ENCODE measurements at regions not wholly inside any gene's neighbourhood (a gene's known extent, or its start where the extent isn't known, plus 50 kb on each side); places are given as distances from the start of the nearest gene placed in this dataset.

DNA sequence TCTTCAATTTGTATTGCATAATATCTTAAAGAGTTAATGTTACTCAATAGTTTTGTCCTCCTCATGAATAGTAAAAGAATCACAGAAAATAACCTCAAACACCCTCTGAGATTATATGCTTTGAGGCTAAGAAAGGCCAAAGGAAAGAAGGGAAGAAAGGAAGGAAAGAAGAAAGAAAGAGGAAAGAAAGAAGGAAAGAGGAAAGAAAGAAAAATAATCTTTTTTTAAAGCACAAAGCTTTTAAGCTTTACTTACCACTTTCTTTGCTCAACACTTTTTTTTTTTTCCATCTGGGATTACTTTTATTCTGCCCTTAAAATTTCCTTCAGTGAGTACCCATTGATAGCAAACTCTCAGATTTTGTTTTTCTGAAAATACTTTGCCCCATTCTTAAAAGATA is 369.1 kb downstream of the FGF9 start (continued):
- no peak for TF ChIP-seq HEY1 (CRISPR knock-in tag; IDR thresholded peaks at IDR 0.05; ENCODE audit: borderline replicate concordance)

DNA sequence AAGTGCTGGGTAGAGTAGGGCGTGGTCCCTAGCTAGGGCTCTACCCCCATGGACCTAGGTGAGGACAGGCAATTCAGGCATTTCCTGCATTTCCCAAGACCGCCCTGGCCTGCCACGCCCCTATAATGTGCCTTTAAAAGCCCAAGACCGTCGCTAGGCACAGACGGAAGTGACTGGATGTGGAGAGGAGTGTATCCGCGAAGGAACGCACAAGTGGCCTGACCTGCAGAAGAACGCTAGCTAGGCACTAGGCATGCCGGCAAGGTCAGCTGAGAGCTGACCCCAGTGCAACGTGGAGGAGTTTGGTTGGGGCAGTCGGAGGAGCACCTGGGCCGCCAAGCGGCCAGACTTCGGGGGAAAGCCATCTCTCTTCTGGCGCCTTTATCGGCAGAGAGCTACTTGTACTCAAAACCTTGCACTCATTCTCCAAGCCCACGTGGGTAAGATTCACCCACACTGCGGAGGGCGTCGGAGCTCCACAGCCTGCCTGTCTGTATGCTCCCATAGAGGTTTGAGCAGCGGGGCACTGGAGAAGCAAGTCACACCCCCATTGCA is 370.0 kb downstream of the FGF9 start:
- H3K36me3 ChIP-seq (ENCODE audit: control insufficient read depth, insufficient read depth, low read length), result no peaks in the 10 kb centered on the region
- H3K79me2 ChIP-seq (ENCODE audit: control insufficient read depth, insufficient read depth, low read length), result no peaks in the 10 kb centered on the region
- intact Hi-C loops (cut with micrococcal nuclease) (no loop called here), in situ Hi-C loops (cut with MboI) (no loop called here)
- H3K9me1 ChIP-seq (ENCODE audit: control insufficient read depth, insufficient read depth, low read length), result no peaks in the 10 kb centered on the region
- ChIA-PET POLR2A (interaction anchor here (0.7 to 1.4 kb wide), 4 partner anchors 10 to 437 kb away, joined by 3 to 4 read pairs (median 3); partner anchors contain the start of gene MICU2), CTCF (ENCODE audit: low intra/inter-chr PET ratio) (no interaction called here)
- FAIRE-seq (no peak), ATAC-seq (peak; percentile 77), DNase-seq (ENCODE audit: extremely low read depth in 1 of 4, low spot score in 3 of 4) (peak in 1 of 4 experiments; percentile 28)
- no peaks in the 10 kb centered on the region for H3K9me3 ChIP-seq (replicated peaks; ENCODE audit: control insufficient read depth, insufficient read depth, low read depth, low read length)
- peak overlapping the region; percentile 58 for H3K4me2 ChIP-seq (ENCODE audit: insufficient read depth, low read length)
- H3K9ac ChIP-seq (ENCODE audit: insufficient read depth in 1 of 2, low read depth in 2 of 2, low read length in 2 of 2), result 0 out of 4 replicates have a peak overlapping the region, but pooled peaks of 1 of the 2 experiments have one; percentile 45
- H3K27ac ChIP-seq (ENCODE audit: extremely low read depth, low read depth, low read length), result no peak overlapping the region
- H3K27me3 ChIP-seq (ENCODE audit: control insufficient read depth in 2 of 2, insufficient read depth in 2 of 2, low read length in 2 of 2), result no peaks in the 10 kb centered on the region
- H2AFZ ChIP-seq (ENCODE audit: low read depth, low read length), result peak overlapping the region; percentile 70
- BruUV-seq (replicated peaks), result no TSS peak
- H3K4me3 ChIP-seq, result peak overlapping the region; percentile 29
- no peaks in the 10 kb centered on the region; a peak in 1 of 5 replicates for H3K4me1 ChIP-seq (replicated peaks in 1 of 2; ENCODE audit: control insufficient read depth in 2 of 2, insufficient read depth in 2 of 2, low read length in 2 of 2)
- WGBS (ENCODE audit: insufficient coverage, low coverage, missing lambda C conversion rate), result 0% methylated on average over 16 of the region's 23 CpGs
- no peaks in the 10 kb centered on the region for H4K20me1 ChIP-seq (replicated peaks; ENCODE audit: control insufficient read depth, insufficient read depth, low read length)
- TF ChIP-seq JUND (IDR thresholded peaks at IDR 0.05; ENCODE audit: borderline replicate concordance, low read depth, low read length) (no peak), JUND (tag; IDR thresholded peaks at IDR 0.05; ENCODE audit: borderline replicate concordance, low read depth, low read length) (0 out of 3 replicates have a peak, but pooled peaks have one; percentile 11), PHF8 (IDR thresholded peaks at IDR 0.05; ENCODE audit: borderline replicate concordance, low read length) (peak; percentile 55; the same call in 1 of the 2 replicates), NR2C2 (CRISPR knock-in tag; IDR thresholded peaks at IDR 0.05) (no peak), NR2C2 (tag; IDR thresholded peaks at IDR 0.05) (peak; percentile 41; the same call in 1 of the 2 replicates), ELF1 (tag; IDR thresholded peaks at IDR 0.05) (peak; percentile 65; the same call in 1 of the 2 replicates), SMARCB1 (IDR thresholded peaks at IDR 0.05; ENCODE audit: insufficient read length, low read depth) (no peak), KDM5B (IDR thresholded peaks at IDR 0.05; ENCODE audit: insufficient replicate concordance, low read depth, low read length) (peak; percentile 97), L3MBTL2 (IDR thresholded peaks at IDR 0.05) (peak; percentile 62), MTA3 (IDR thresholded peaks at IDR 0.05; ENCODE audit: borderline replicate concordance) (peak; percentile 28; the same call in 1 of the 2 replicates), ATF1 (CRISPR knock-in tag; IDR thresholded peaks at IDR 0.05) (no peak), ATF1 (tag; IDR thresholded peaks at IDR 0.05) (peak; percentile 28; the same call in 1 of the 2 replicates), NFE2L1 (tag; IDR thresholded peaks at IDR 0.05; ENCODE audit: borderline replicate concordance, low read depth) (no peak)
- TF ChIP-seq, protein P1, sequence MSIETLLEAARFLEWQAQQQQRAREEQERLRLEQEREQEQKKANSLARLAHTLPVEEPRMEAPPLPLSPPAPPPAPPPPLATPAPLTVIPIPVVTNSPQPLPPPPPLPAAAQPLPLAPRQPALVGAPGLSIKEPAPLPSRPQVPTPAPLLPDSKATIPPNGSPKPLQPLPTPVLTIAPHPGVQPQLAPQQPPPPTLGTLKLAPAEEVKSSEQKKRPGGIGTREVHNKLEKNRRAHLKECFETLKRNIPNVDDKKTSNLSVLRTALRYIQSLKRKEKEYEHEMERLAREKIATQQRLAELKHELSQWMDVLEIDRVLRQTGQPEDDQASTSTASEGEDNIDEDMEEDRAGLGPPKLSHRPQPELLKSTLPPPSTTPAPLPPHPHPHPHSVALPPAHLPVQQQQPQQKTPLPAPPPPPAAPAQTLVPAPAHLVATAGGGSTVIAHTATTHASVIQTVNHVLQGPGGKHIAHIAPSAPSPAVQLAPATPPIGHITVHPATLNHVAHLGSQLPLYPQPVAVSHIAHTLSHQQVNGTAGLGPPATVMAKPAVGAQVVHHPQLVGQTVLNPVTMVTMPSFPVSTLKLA (conservative IDR thresholded peaks at IDR 0.05), result peak; percentile 41 to 48; a peak in 2 of 4 replicates
- TF ChIP-seq, protein P2, sequence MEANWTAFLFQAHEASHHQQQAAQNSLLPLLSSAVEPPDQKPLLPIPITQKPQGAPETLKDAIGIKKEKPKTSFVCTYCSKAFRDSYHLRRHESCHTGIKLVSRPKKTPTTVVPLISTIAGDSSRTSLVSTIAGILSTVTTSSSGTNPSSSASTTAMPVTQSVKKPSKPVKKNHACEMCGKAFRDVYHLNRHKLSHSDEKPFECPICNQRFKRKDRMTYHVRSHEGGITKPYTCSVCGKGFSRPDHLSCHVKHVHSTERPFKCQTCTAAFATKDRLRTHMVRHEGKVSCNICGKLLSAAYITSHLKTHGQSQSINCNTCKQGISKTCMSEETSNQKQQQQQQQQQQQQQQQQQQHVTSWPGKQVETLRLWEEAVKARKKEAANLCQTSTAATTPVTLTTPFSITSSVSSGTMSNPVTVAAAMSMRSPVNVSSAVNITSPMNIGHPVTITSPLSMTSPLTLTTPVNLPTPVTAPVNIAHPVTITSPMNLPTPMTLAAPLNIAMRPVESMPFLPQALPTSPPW (CRISPR knock-in tag; IDR thresholded peaks at IDR 0.05), result peak; percentile 9; the same call in 1 of the 2 replicates
